HepG2 (cell line): ENCODE measurements at regions not wholly inside any gene's neighbourhood (a gene's known extent, or its start where the extent isn't known, plus 50 kb on each side); places are given as distances from the start of the nearest gene placed in this dataset.

Experiments used
- ATAC-seq: fragments of 200-7000 bp; cut with Tn5 transposase; 3 replicates; pipeline ENCODE4 v1.9.1; 2020; ENCODE audit warnings: mild to moderate bottlenecking, moderate library complexity
- BruUV-seq: library from RNA; stranded (reverse); fragments of 400-500 nt; replicated peaks from 2 replicates; lab custom pipeline; 2021; lab: Mats Ljungman, UMichigan
- CTCF ChIA-PET: fragments of 300-600 bp; formaldehyde crosslinking; extraction: SDS; loops from one replicate; lab custom pipeline; 2021; ENCODE audit warnings: low total read pairs, inconsistent platforms, low intra/inter-chr PET ratio; lab: Yijun Ruan, JAX
- POLR2A ChIA-PET: fragments of 350-600 bp; sonication (Branson Sonifier 250); formaldehyde crosslinking; loops from one replicate; lab custom pipeline; 2020; ENCODE audit warnings: antibody characterized with exemption, inconsistent platforms; lab: Yijun Ruan, JAX
- DNase-seq: peaks from one replicate; pipeline ENCODE4 v3.0.0-alpha.2; 2015; ENCODE audit warnings: low spot score
- FAIRE-seq: peaks from 3 replicates; lab custom pipeline; 2011; peaks lifted over from hg19 to GRCh38; lab: Jason Lieb, UNC
- H2AFZ ChIP-seq: one replicate; pipeline ENCODE4 v1.6.1; 2011; ENCODE audit warnings: low read length, inconsistent platforms
- H3K27ac ChIP-seq: fragments of 300-600 bp; 3 replicates; pipeline ENCODE4 v1.8.0; 2011; ENCODE audit warnings: mixed run types, mild to moderate bottlenecking, mixed read lengths, low read length, inconsistent platforms; ENCODE audit not compliant: insufficient read depth; ENCODE audit errors: extremely low read length
- H3K27me3 ChIP-seq, 2 experiments: fragments of 200-600 bp in 1 of 2; 2 replicates in 1 of 2; 3 replicates in 1 of 2; pipeline versions ENCODE4 v1.6.0 to v1.8.0; 2011; ENCODE audit warnings: low read length in 2 of 2, mild to moderate bottlenecking in 2 of 2, moderate library complexity in 2 of 2, inconsistent platforms in 1 of 2; ENCODE audit not compliant: insufficient read depth in 2 of 2, control insufficient read depth in 1 of 2
- H3K36me3 ChIP-seq, 2 experiments: fragments of 200-600 bp in 1 of 2; replicated peaks in 1 of 2; 2 replicates in 1 of 2; 3 replicates in 1 of 2; pipeline versions ENCODE4 v1.5.1 to v1.8.0; 2011; ENCODE audit warnings: low read length in 2 of 2, inconsistent platforms in 1 of 2; ENCODE audit not compliant: insufficient read depth in 2 of 2, control insufficient read depth in 1 of 2
- H3K4me1 ChIP-seq: 2 replicates; pipeline ENCODE4 v1.5.1; 2012; ENCODE audit warnings: low read length, inconsistent platforms; ENCODE audit not compliant: insufficient read depth
- H3K4me2 ChIP-seq: 2 replicates; pipeline ENCODE4 v1.6.0; 2011; ENCODE audit warnings: low read depth, low read length, inconsistent platforms
- H3K4me3 ChIP-seq, 3 experiments: fragments of 200-600 bp in 1 of 3; sonication (generic), shearing (Covaris generic) in 1 of 3; replicated peaks in 1 of 3; 2 replicates each; pipeline ENCODE4 v1.5.1; 2011 to 2016; ENCODE audit warnings: low read length in 3 of 3, inconsistent platforms in 2 of 3, low read depth in 2 of 3, mild to moderate bottlenecking in 2 of 3, control low read depth in 1 of 3, mixed read lengths in 1 of 3; ENCODE audit not compliant: insufficient read depth in 1 of 3
- H3K79me2 ChIP-seq: one replicate; pipeline ENCODE4 v1.6.1; 2011; ENCODE audit warnings: low read length, inconsistent platforms; ENCODE audit not compliant: insufficient read depth
- H3K9ac ChIP-seq: 2 replicates; pipeline ENCODE4 v1.6.0; 2011; ENCODE audit warnings: mild to moderate bottlenecking, low read depth, low read length, inconsistent platforms; ENCODE audit not compliant: insufficient read depth
- H3K9me3 ChIP-seq: 2 replicates; pipeline ENCODE4 v1.5.1; 2012; ENCODE audit warnings: mild to moderate bottlenecking, low read length
- H4K20me1 ChIP-seq: 2 replicates; pipeline ENCODE4 v1.6.0; 2011; ENCODE audit warnings: inconsistent platforms, mild to moderate bottlenecking, low read length, moderate library complexity; ENCODE audit not compliant: insufficient read depth
- ATF7 ChIP-seq, 2 experiments: fragments of 450-650 bp in 1 of 2; sonication (generic) in 1 of 2; formaldehyde crosslinking in 1 of 2; IDR thresholded peaks; 2 replicates each; pipeline versions ENCODE4 v1.4.0 to v1.6.1; 2016 to 2020; ENCODE audit warnings: antibody characterized with exemption in 1 of 2, mild to moderate bottlenecking in 1 of 2, missing genetic modification reagents in 1 of 2
- BRD4 ChIP-seq: sonication (generic); formaldehyde crosslinking; IDR thresholded peaks from 2 replicates; pipeline ENCODE4 v1.4.0; 2020; ENCODE audit warnings: missing genetic modification reagents
- CREB1 ChIP-seq, 2 experiments: fragments of 450-650 bp in 1 of 2; IDR thresholded peaks; 2 replicates each; pipeline ENCODE4 v1.6.1; 2016 to 2017; ENCODE audit warnings: control low read depth in 1 of 2, mild to moderate bottlenecking in 1 of 2, missing compliant biosample characterization in 1 of 2, missing genetic modification characterization in 1 of 2
- LCORL ChIP-seq, 2 experiments: fragments of 450-650 bp in 1 of 2; sonication (generic) in 1 of 2; formaldehyde crosslinking in 1 of 2; IDR thresholded peaks; 2 replicates each; pipeline versions ENCODE4 v1.5.0 to v1.6.1; 2017 to 2020; ENCODE audit warnings: antibody characterized with exemption in 1 of 2, missing genetic modification reagents in 1 of 2
- RARG ChIP-seq: sonication (generic); formaldehyde crosslinking; IDR thresholded peaks from 2 replicates; pipeline ENCODE4 v1.4.0; 2020; ENCODE audit warnings: low read depth, mild to moderate bottlenecking, missing genetic modification reagents
- ZNF232 ChIP-seq: sonication (generic); formaldehyde crosslinking; IDR thresholded peaks from 2 replicates; pipeline ENCODE4 v1.4.0; 2020; ENCODE audit warnings: missing genetic modification reagents, borderline replicate concordance
- ZNF350 ChIP-seq: sonication (generic); formaldehyde crosslinking; IDR thresholded peaks from 2 replicates; pipeline ENCODE4 v1.4.0; 2020; ENCODE audit warnings: mild to moderate bottlenecking, low read depth, missing genetic modification reagents, borderline replicate concordance
- ZNF646 ChIP-seq: sonication (generic); formaldehyde crosslinking; IDR thresholded peaks from 2 replicates; pipeline ENCODE4 v1.9.0; 2021; ENCODE audit warnings: mild to moderate bottlenecking, missing genetic modification reagents
- ZNF674 ChIP-seq: sonication (generic); formaldehyde crosslinking; IDR thresholded peaks from 2 replicates; pipeline ENCODE4 v1.5.0; 2020; ENCODE audit warnings: low read depth, mild to moderate bottlenecking, missing genetic modification reagents
- ZNF737 ChIP-seq: sonication (generic); formaldehyde crosslinking; IDR thresholded peaks from 2 replicates; pipeline ENCODE4 v1.5.0; 2020; ENCODE audit warnings: missing genetic modification reagents, mild to moderate bottlenecking, borderline replicate concordance
- WGBS: methylation state at CpG from one replicate; pipeline ENCODE4 v1.1.6; 2017; ENCODE audit warnings: low lambda C conversion rate; 5-methylcytosine and 5-hydroxymethylcytosine counted together
- in situ Hi-C: cut with HindIII; loops from 2 replicates; pipeline ENCODE4 v1.10.0; 2017; ENCODE audit warnings: low pct_unique_long_range_greater_than_20kb; ENCODE audit not compliant: extremely low pct_ligation_motif_present
- intact Hi-C: fragments of 100-400 bp; cut with micrococcal nuclease; formaldehyde crosslinking; loops from one replicate; pipeline ENCODE4 v1.10.0; 2022; ENCODE audit not compliant: unreplicated experiment
- TF ChIP-seq, protein P1 (sequence below): sonication (generic); formaldehyde crosslinking; IDR thresholded peaks from 2 replicates; pipeline ENCODE4 v1.5.0; 2020; ENCODE audit warnings: missing genetic modification reagents
- TF ChIP-seq, protein P2 (sequence below): sonication (generic); formaldehyde crosslinking; IDR thresholded peaks from 2 replicates; pipeline ENCODE4 v1.8.1; 2023; ENCODE audit warnings: mild to moderate bottlenecking, inconsistent platforms, moderate library complexity, missing genetic modification reagents, borderline replicate concordance

DNA sequence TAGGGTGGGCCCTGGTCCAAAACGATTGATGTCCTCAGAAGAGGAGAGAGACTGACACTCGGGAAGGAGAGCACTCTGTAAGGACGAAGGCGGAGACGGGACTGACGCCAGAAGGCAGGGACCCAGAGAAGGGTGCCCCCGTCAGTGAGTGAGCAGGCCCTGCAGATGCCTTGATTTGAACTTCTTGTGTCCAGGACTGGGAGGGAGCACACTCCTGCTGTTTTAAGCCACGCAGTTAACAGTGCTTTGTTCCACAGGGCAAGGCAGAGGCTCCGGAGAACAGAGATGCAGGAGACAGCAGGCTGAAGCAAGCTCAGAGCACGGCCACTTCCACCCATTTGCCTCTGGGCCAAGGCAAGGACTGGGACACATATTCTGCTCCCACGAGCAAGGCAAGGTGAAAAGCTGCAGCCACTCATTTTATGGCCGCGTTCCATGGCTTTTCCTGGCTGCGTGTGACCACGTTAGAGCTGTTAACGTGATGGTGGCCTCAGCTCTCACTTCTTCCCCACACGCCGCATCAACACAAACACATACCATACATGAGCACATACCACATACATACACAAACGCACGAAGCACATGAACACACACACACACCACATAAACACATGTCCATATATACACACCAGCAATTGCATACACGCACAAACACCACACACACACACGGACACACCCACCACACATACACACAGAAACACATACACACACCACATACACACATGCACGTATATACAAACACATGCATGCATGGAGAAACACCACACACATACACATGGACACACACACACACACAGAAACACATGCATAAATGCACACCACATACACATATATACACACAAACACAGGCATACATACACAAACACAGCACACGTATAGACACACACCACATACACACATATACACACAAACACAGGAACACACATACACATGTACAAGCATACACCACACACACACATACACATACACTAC, 521.0 kb upstream of the MYT1L start (continued):
- TF ChIP-seq ZNF646 (CRISPR knock-in tag): peak; percentile 17; the same call in 1 of the 2 replicates
- TF ChIP-seq, all 625 proteins: peak for 10

GRCh38 chr2:2851316-2851715, 520.2 kb upstream of the MYT1L start:
- ChIA-PET CTCF (no interaction called here), POLR2A (no interaction called here)
- Histone ChIP-seq H4K20me1 (no peaks in the 10 kb centered on the region), H3K27me3 (peaks cover 0 to 20% of the 10 kb centered on the region in 2 experiments; a peak in 3 of 5 replicates), H3K9ac (no peak overlapping the region), H3K9me3 (no peaks in the 10 kb centered on the region), H3K79me2 (no peaks in the 10 kb centered on the region), H3K36me3 (no peaks in the 10 kb centered on the region; a peak in 1 of 5 replicates), H2AFZ (no peak overlapping the region), H3K4me1 (no peaks in the 10 kb centered on the region), H3K4me3 (no peak overlapping the region), H3K27ac (no peak overlapping the region), H3K4me2 (no peak overlapping the region)
- intact Hi-C loops: no loop called here
- in situ Hi-C loops: no loop called here
- ATAC-seq (no peak), DNase-seq (no peak), FAIRE-seq (no peak)
- no TSS peak for BruUV-seq
- WGBS: 33% methylated on average over 8 of the region's 9 CpGs
- TF ChIP-seq CREB1 (IDR thresholded peaks at IDR 0.05) (no peak), CREB1 (CRISPR knock-in tag; IDR thresholded peaks at IDR 0.05) (no peak), RARG (CRISPR knock-in tag) (no peak), ZNF350 (CRISPR knock-in tag) (no peak), BRD4 (CRISPR knock-in tag) (no peak), ZNF674 (CRISPR knock-in tag) (no peak), ZNF232 (CRISPR knock-in tag) (no peak), ATF7 (IDR thresholded peaks at IDR 0.05) (no peak), ATF7 (CRISPR knock-in tag; IDR thresholded peaks at IDR 0.05) (no peak), ZNF737 (CRISPR knock-in tag) (no peak), LCORL (IDR thresholded peaks at IDR 0.05) (no peak), LCORL (CRISPR knock-in tag; IDR thresholded peaks at IDR 0.05) (no peak)
- TF ChIP-seq, protein P1, sequence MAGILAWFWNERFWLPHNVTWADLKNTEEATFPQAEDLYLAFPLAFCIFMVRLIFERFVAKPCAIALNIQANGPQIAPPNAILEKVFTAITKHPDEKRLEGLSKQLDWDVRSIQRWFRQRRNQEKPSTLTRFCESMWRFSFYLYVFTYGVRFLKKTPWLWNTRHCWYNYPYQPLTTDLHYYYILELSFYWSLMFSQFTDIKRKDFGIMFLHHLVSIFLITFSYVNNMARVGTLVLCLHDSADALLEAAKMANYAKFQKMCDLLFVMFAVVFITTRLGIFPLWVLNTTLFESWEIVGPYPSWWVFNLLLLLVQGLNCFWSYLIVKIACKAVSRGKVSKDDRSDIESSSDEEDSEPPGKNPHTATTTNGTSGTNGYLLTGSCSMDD (CRISPR knock-in tag): no peak
- TF ChIP-seq, protein P2, sequence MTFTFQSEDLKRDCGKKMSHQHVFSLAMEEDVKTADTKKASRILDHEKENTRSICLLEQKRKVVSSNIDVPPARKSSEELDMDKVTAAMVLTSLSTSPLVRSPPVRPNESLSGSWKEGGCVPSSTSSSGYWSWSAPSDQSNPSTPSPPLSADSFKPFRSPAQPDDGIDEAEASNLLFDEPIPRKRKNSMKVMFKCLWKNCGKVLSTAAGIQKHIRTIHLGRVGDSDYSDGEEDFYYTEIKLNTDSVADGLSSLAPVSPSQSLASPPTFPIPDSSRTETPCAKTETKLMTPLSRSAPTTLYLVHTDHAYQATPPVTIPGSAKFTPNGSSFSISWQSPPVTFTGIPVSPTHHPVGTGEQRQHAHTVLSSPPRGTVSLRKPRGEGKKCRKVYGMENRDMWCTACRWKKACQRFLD (CRISPR knock-in tag): no peak
